Neural cell (in vitro differentiated cells): ENCODE measurements at regions not wholly inside any gene's neighbourhood (a gene's known extent, or its start where the extent isn't known, plus 50 kb on each side); places are given as distances from the start of the nearest gene placed in this dataset.

Experiments used
- H2AFZ ChIP-seq: fragments of 200-600, 300-800 bp; sonication (generic), shearing (Covaris generic); 2 replicates; pipeline ENCODE4 v1.6.0; 2014; ENCODE audit warnings: low read depth, mild to moderate bottlenecking, antibody characterized with exemption, low read length, moderate library complexity
- H3F3A ChIP-seq: fragments of 200-600 bp; shearing (Covaris generic); 2 replicates; pipeline ENCODE4 v1.6.1; 2016; ENCODE audit warnings: mild to moderate bottlenecking, moderate library complexity, mixed read lengths, antibody characterized with exemption, low read length; ENCODE audit not compliant: insufficient read depth, poor library complexity, severe bottlenecking
- H3K27ac ChIP-seq: fragments of 200-600, 300-800 bp; sonication (generic), shearing (Covaris generic); 2 replicates; pipeline ENCODE4 v1.5.1; 2014; ENCODE audit warnings: mild to moderate bottlenecking, low read length, moderate library complexity
- H3K27me3 ChIP-seq: fragments of 300-800, 200-600 bp; sonication (generic), shearing (Covaris generic); 2 replicates; pipeline ENCODE4 v1.6.0; 2014; ENCODE audit warnings: mild to moderate bottlenecking, low read depth, low read length, moderate library complexity; ENCODE audit not compliant: insufficient read depth
- H3K36me3 ChIP-seq: fragments of 300-800, 200-600 bp; sonication (generic), shearing (Covaris generic); 2 replicates; pipeline ENCODE4 v1.5.1; 2014; ENCODE audit warnings: mild to moderate bottlenecking, antibody characterized with exemption, low read length, moderate library complexity; ENCODE audit not compliant: insufficient read depth
- H3K4me2 ChIP-seq: fragments of 300-800, 200-600 bp; sonication (generic), shearing (Covaris generic); 2 replicates; pipeline ENCODE4 v1.6.0; 2014; ENCODE audit warnings: mild to moderate bottlenecking, low read length
- H3K4me3 ChIP-seq: fragments of 300-800, 200-600 bp; sonication (generic), shearing (Covaris generic); 2 replicates; pipeline ENCODE4 v1.5.1; 2014; ENCODE audit warnings: mild to moderate bottlenecking, low read length, moderate library complexity
- H3K79me2 ChIP-seq: fragments of 200-600 bp; shearing (Covaris generic); replicated peaks from 2 replicates; pipeline ENCODE4 v1.6.0; 2014; ENCODE audit warnings: mild to moderate bottlenecking, low read length, moderate library complexity; ENCODE audit not compliant: insufficient read depth
- H3K9ac ChIP-seq: fragments of 300-800, 200-600 bp; sonication (generic), shearing (Covaris generic); 2 replicates; pipeline ENCODE4 v1.6.1; 2016; ENCODE audit warnings: mild to moderate bottlenecking, low read length, mixed read lengths
- H3K9me2 ChIP-seq: fragments of 200-600 bp; shearing (Covaris generic); 2 replicates; pipeline ENCODE4 v1.6.1; 2016; ENCODE audit warnings: mild to moderate bottlenecking, low read length, mixed read lengths; ENCODE audit not compliant: insufficient read depth
- H3K9me3 ChIP-seq: fragments of 200-600, 300-800 bp; sonication (generic), shearing (Covaris generic); 2 replicates; pipeline ENCODE4 v1.6.1; 2016; ENCODE audit warnings: mild to moderate bottlenecking, mixed run types, low read length, moderate library complexity, mixed read lengths
- H4K20me1 ChIP-seq: fragments of 200-600 bp; shearing (Covaris generic); 2 replicates; pipeline ENCODE4 v1.6.1; 2016; ENCODE audit warnings: mild to moderate bottlenecking, mixed run types; ENCODE audit not compliant: insufficient read depth
- CTCF ChIP-seq: fragments of 450-650 bp; IDR thresholded peaks from 2 replicates; pipeline ENCODE4 v1.5.1; 2014; ENCODE audit warnings: antibody characterized with exemption, mild to moderate bottlenecking, moderate library complexity; ENCODE audit not compliant: poor library complexity, severe bottlenecking
- EP300 ChIP-seq: fragments of 450-650 bp; conservative IDR thresholded peaks from 2 replicates; pipeline ENCODE4 v1.6.1; 2014; ENCODE audit warnings: antibody characterized with exemption, mild to moderate bottlenecking, moderate library complexity; ENCODE audit not compliant: poor library complexity, severe bottlenecking
- EZH2 ChIP-seq: fragments of 200-600, 300-800 bp; shearing (Covaris generic), sonication (generic); IDR thresholded peaks from 2 replicates; pipeline ENCODE4 v1.6.1; 2014; ENCODE audit warnings: antibody characterized with exemption, low read length, borderline replicate concordance, mild to moderate bottlenecking; ENCODE audit not compliant: insufficient read depth, poor library complexity, severe bottlenecking
- MXI1 ChIP-seq: fragments of 450-650 bp; conservative IDR thresholded peaks from 2 replicates; pipeline ENCODE4 v1.6.1; 2014; ENCODE audit warnings: antibody characterized with exemption, mild to moderate bottlenecking; ENCODE audit not compliant: poor library complexity, severe bottlenecking
- POLR2AphosphoS5 ChIP-seq: IDR thresholded peaks from 2 replicates; pipeline ENCODE4 v1.6.1; 2012
- RAD21 ChIP-seq: fragments of 450-650 bp; conservative IDR thresholded peaks from 2 replicates; pipeline ENCODE4 v1.6.1; 2014; ENCODE audit warnings: antibody characterized with exemption, mild to moderate bottlenecking, moderate library complexity
- REST ChIP-seq: IDR thresholded peaks from 2 replicates; pipeline ENCODE4 v1.6.1; 2012; ENCODE audit warnings: borderline replicate concordance
- SMC3 ChIP-seq: fragments of 450-650 bp; conservative IDR thresholded peaks from 2 replicates; pipeline ENCODE4 v1.6.1; 2014; ENCODE audit warnings: antibody characterized with exemption, mild to moderate bottlenecking, moderate library complexity; ENCODE audit not compliant: poor library complexity
- TAF1 ChIP-seq: IDR thresholded peaks from 2 replicates; pipeline ENCODE4 v1.6.1; 2012; ENCODE audit warnings: low read depth

DNA sequence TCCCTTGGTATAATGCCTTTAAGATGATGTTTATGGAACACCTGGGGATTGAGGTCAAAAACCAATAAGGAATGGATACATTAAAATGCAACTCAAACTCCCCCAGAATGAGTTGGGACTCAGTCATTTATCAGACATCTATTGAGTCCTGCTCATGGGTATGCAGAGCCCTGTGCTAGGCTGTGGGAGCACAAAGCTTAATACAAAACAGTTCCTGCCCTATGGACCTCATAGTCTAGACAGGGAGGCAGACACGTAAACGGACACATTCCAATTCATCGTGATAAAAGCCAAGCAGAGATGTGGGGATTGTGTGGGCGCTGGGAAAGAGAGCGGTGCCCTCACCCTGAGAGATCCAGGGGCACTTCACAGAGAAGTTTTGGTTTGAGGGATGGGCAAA lies 181.7 kb downstream of the PTEN start:
- Histone ChIP-seq H3K27me3 (no peaks in the 10 kb centered on the region), H3F3A (no peaks in the 10 kb centered on the region), H3K27ac (no peak overlapping the region), H3K9me3 (no peaks in the 10 kb centered on the region), H3K36me3 (no peaks in the 10 kb centered on the region), H3K9me2 (no peaks in the 10 kb centered on the region), H3K9ac (no peak overlapping the region), H3K4me3 (no peak overlapping the region), H3K4me2 (no peak overlapping the region), H3K79me2 (no peaks in the 10 kb centered on the region), H2AFZ (no peak overlapping the region), H4K20me1 (no peaks in the 10 kb centered on the region)
- TF ChIP-seq TAF1 (no peak), EZH2 (no peak), SMC3 (no peak), EP300 (no peak), RAD21 (no peak), CTCF (no peak), MXI1 (no peak), POLR2AphosphoS5 (no peak), REST (no peak)

- Histone ChIP-seq H3K27ac (no peak overlapping the region), H2AFZ (no peak overlapping the region)
Measured at GRCh38 chr10:88045656-88046415, 182.4 kb downstream of the PTEN start.

GRCh38 chr10:88047579-88047978 lies 184.2 kb downstream of the PTEN start:
- no peak overlapping the region for H3K4me2 ChIP-seq
- H3F3A ChIP-seq, result no peaks in the 10 kb centered on the region
- no peaks in the 10 kb centered on the region for H4K20me1 ChIP-seq
- no peak for TF ChIP-seq RAD21
- TF ChIP-seq EP300, result no peak
- TF ChIP-seq TAF1, result no peak
- no peak for TF ChIP-seq REST
- no peak for TF ChIP-seq MXI1
- TF ChIP-seq SMC3, result no peak
- no peak for TF ChIP-seq CTCF
- TF ChIP-seq EZH2, result no peak
- no peak overlapping the region for H3K4me3 ChIP-seq
- no peaks in the 10 kb centered on the region for H3K79me2 ChIP-seq
- no peaks in the 10 kb centered on the region for H3K9me2 ChIP-seq
- no peak overlapping the region for H3K9ac ChIP-seq
- no peaks in the 10 kb centered on the region for H3K27me3 ChIP-seq
- H3K9me3 ChIP-seq, result no peaks in the 10 kb centered on the region
- no peak overlapping the region for H2AFZ ChIP-seq
- H3K36me3 ChIP-seq, result no peaks in the 10 kb centered on the region
- no peak overlapping the region for H3K27ac ChIP-seq

More at GRCh38 chr10:88045656-88046415, 182.4 kb downstream of the PTEN start:
- no peaks in the 10 kb centered on the region for H3K9me3 ChIP-seq
- no peak overlapping the region for H3K4me2 ChIP-seq
- no peaks in the 10 kb centered on the region for H3K36me3 ChIP-seq
- no peaks in the 10 kb centered on the region for H4K20me1 ChIP-seq
- H3K4me3 ChIP-seq, result no peak overlapping the region
- no peaks in the 10 kb centered on the region for H3K9me2 ChIP-seq
- no peak for TF ChIP-seq POLR2AphosphoS5
- H3K79me2 ChIP-seq, result no peaks in the 10 kb centered on the region
- H3F3A ChIP-seq, result no peaks in the 10 kb centered on the region
- no peaks in the 10 kb centered on the region for H3K27me3 ChIP-seq
- H3K9ac ChIP-seq, result no peak overlapping the region
